CD14-positive monocyte (primary cell): ENCODE measurements at regions not wholly inside any gene's neighbourhood (a gene's known extent, or its start where the extent isn't known, plus 50 kb on each side); places are given as distances from the start of the nearest gene placed in this dataset.

Experiments used
- DNase-seq, 3 donors: peaks; one replicate each; pipeline ENCODE4 v3.0.0-alpha.2; 2011 to 2022
- H2AFZ ChIP-seq: 2 replicates; pipeline ENCODE4 v1.6.0; 2012; ENCODE audit warnings: mild to moderate bottlenecking, low read depth, low read length, inconsistent platforms; ENCODE audit not compliant: insufficient read depth, poor library complexity, severe bottlenecking
- H3K27ac ChIP-seq, 2 donors: 1 replicate in 1 of 2; 2 replicates in 1 of 2; pipeline ENCODE4 v1.5.1; 2012 to 2013; ENCODE audit warnings: low read length in 2 of 2, control low read depth in 1 of 2, inconsistent platforms in 1 of 2, low read depth in 1 of 2, mild to moderate bottlenecking in 1 of 2
- H3K27me3 ChIP-seq, 2 donors: one replicate each; pipeline versions ENCODE4 v1.6.0 to v1.6.1; 2011 to 2013; ENCODE audit warnings: low read length in 2 of 2; ENCODE audit not compliant: control insufficient read depth in 2 of 2, insufficient read depth in 2 of 2
- H3K36me3 ChIP-seq, 2 donors: replicated peaks in 1 of 2; 1 replicate in 1 of 2; 2 replicates in 1 of 2; pipeline versions ENCODE4 v1.5.1 to v1.6.1; 2012 to 2013; ENCODE audit warnings: low read length in 2 of 2, control low read depth in 1 of 2, inconsistent platforms in 1 of 2, mild to moderate bottlenecking in 1 of 2; ENCODE audit not compliant: insufficient read depth in 2 of 2, control insufficient read depth in 1 of 2
- H3K4me1 ChIP-seq, 2 donors: 1 replicate in 1 of 2; 2 replicates in 1 of 2; pipeline versions ENCODE4 v1.5.1 to v1.6.1; 2012 to 2013; ENCODE audit warnings: low read length in 2 of 2, control low read depth in 1 of 2, inconsistent platforms in 1 of 2, mild to moderate bottlenecking in 1 of 2, moderate library complexity in 1 of 2; ENCODE audit not compliant: insufficient read depth in 2 of 2, control insufficient read depth in 1 of 2
- H3K4me2 ChIP-seq: replicated peaks from 2 replicates; pipeline ENCODE3; 2012; ENCODE audit warnings: low read length, moderate library complexity, mild to moderate bottlenecking; ENCODE audit not compliant: poor library complexity, severe bottlenecking; ENCODE audit errors: extremely low read depth
- H3K4me3 ChIP-seq, 3 experiments: fragments of 200-600 bp in 1 of 3; sonication (generic) in 1 of 3; replicated peaks in 1 of 3; 1 replicate in 2 of 3; 2 replicates in 1 of 3; pipeline ENCODE4 v1.5.1; 2011 to 2013; ENCODE audit warnings: low read length in 3 of 3, mild to moderate bottlenecking in 3 of 3, control low read depth in 2 of 3, low read depth in 2 of 3, inconsistent platforms in 1 of 3, moderate library complexity in 1 of 3
- H3K79me2 ChIP-seq: 2 replicates; pipeline ENCODE4 v1.6.0; 2012; ENCODE audit warnings: mild to moderate bottlenecking, control low read depth, inconsistent platforms, low read length, moderate library complexity; ENCODE audit not compliant: insufficient read depth
- H3K9ac ChIP-seq: 2 replicates; pipeline ENCODE4 v1.6.0; 2017; ENCODE audit warnings: low read length, mild to moderate bottlenecking; ENCODE audit not compliant: insufficient read depth, poor library complexity, severe bottlenecking
- H3K9me3 ChIP-seq, 2 donors: replicated peaks in 1 of 2; 1 replicate in 1 of 2; 2 replicates in 1 of 2; pipeline versions ENCODE4 v1.5.1 to v1.6.1; 2012 to 2013; ENCODE audit warnings: low read length in 2 of 2, control low read depth in 1 of 2; ENCODE audit not compliant: control insufficient read depth in 1 of 2, insufficient read depth in 1 of 2
- H4K20me1 ChIP-seq: 2 replicates; pipeline ENCODE4 v1.6.0; 2012; ENCODE audit warnings: mild to moderate bottlenecking, low read length, control low read depth, moderate library complexity; ENCODE audit not compliant: insufficient read depth
- H3K27ac Mint-ChIP-seq, 7 donors: one replicate each; pipeline ENCODE4 v1.8.0; 2020; ENCODE audit warnings: mild to moderate bottlenecking in 7 of 7, mixed read lengths in 7 of 7, moderate library complexity in 6 of 7, inconsistent platforms in 2 of 7
- H3K27me3 Mint-ChIP-seq, 3 donors: one replicate each; pipeline ENCODE4 v1.8.0; 2021 to 2022; ENCODE audit warnings: low read depth in 3 of 3, mild to moderate bottlenecking in 3 of 3, mixed read lengths in 3 of 3, moderate library complexity in 3 of 3, inconsistent platforms in 1 of 3
- H3K36me3 Mint-ChIP-seq, 2 donors: one replicate each; pipeline ENCODE4 v1.8.0; 2020; ENCODE audit warnings: mixed read lengths in 2 of 2, inconsistent platforms in 1 of 2, mild to moderate bottlenecking in 1 of 2
- H3K4me1 Mint-ChIP-seq: one replicate; pipeline ENCODE4 v1.8.0; 2020; ENCODE audit warnings: mild to moderate bottlenecking, mixed read lengths
- H3K4me3 Mint-ChIP-seq, 2 donors: one replicate each; pipeline ENCODE4 v1.8.0; 2020; ENCODE audit warnings: mild to moderate bottlenecking in 2 of 2, mixed read lengths in 2 of 2, moderate library complexity in 1 of 2
- H3K9me3 Mint-ChIP-seq, 7 donors: one replicate each; pipeline ENCODE4 v1.8.0; 2020 to 2022; ENCODE audit warnings: mixed read lengths in 7 of 7, mild to moderate bottlenecking in 6 of 7, moderate library complexity in 6 of 7, inconsistent platforms in 2 of 7
- CTCF ChIP-seq: fragments of 200-600 bp; IDR thresholded peaks from one replicate; pipeline ENCODE4 v1.8.0; 2022; ENCODE audit warnings: antibody characterized with exemption, mild to moderate bottlenecking
- WGBS: methylation state at CpG from one replicate; pipeline ENCODE4 v1.1.5; 2013; ENCODE audit warnings: missing lambda C conversion rate; ENCODE audit not compliant: insufficient coverage; 5-methylcytosine and 5-hydroxymethylcytosine counted together
- intact Hi-C, 2 donors: fragments of 100-400 bp; cut with micrococcal nuclease; formaldehyde crosslinking; loops; one replicate each; pipeline versions ENCODE4 v1.15.0 to v1.15.1; 2023

GRCh38 chr6:165096209-165096608, 213.2 kb downstream of the C6orf118 start:
- TF ChIP-seq CTCF: no peak
- Histone ChIP-seq H2AFZ (no peak overlapping the region), H4K20me1 (no peaks in the 10 kb centered on the region), H3K27me3 (no peaks in the 10 kb centered on the region), H3K9me3 (peaks cover 28 to 44% of the 10 kb centered on the region in 2 donors), H3K4me3 (no peak overlapping the region), H3K27ac (no peak overlapping the region), H3K79me2 (no peaks in the 10 kb centered on the region), H3K4me1 (no peaks in the 10 kb centered on the region), H3K36me3 (no peaks in the 10 kb centered on the region), H3K9ac (no peak overlapping the region), H3K4me2 (no peak overlapping the region)
- H3K4me1 Mint-ChIP-seq: no peaks in the 10 kb centered on the region
- no peak overlapping the region for H3K4me3 Mint-ChIP-seq
- intact Hi-C loops: no loop called here
- peak overlapping the region in 1 of 7 donors; percentile 13 for H3K27ac Mint-ChIP-seq
- DNase-seq: no peak
- peaks cover 4 to 34% (median 14%) of the 10 kb centered on the region in 7 donors for H3K9me3 Mint-ChIP-seq
- no peaks in the 10 kb centered on the region for H3K36me3 Mint-ChIP-seq
- H3K27me3 Mint-ChIP-seq: no peaks in the 10 kb centered on the region
- 85% methylated on average over 3 of the region's 5 CpGs for WGBS

GRCh38 chr6:165092881-165093595, 216.4 kb downstream of the C6orf118 start:
- intact Hi-C loops: no loop called here
- Mint-ChIP-seq H3K9me3 (peaks cover 4 to 35% (median 10%) of the 10 kb centered on the region in 7 donors), H3K4me1 (no peaks in the 10 kb centered on the region), H3K27me3 (peaks cover 0 to 3% (median 0%) of the 10 kb centered on the region in 3 donors), H3K36me3 (no peaks in the 10 kb centered on the region), H3K27ac (no peak overlapping the region), H3K4me3 (no peak overlapping the region)
- Histone ChIP-seq H3K36me3 (no peaks in the 10 kb centered on the region), H2AFZ (no peak overlapping the region), H3K27ac (no peak overlapping the region), H3K79me2 (no peaks in the 10 kb centered on the region), H3K4me2 (no peak overlapping the region), H4K20me1 (no peaks in the 10 kb centered on the region), H3K9ac (no peak overlapping the region), H3K9me3 (peaks cover 28 to 33% of the 10 kb centered on the region in 2 donors), H3K4me1 (no peaks in the 10 kb centered on the region), H3K4me3 (no peak overlapping the region), H3K27me3 (no peaks in the 10 kb centered on the region)
- no peak for TF ChIP-seq CTCF
- no peak for DNase-seq
- WGBS: 97% methylated on average over 4 of the region's 6 CpGs
